Renal cortical epithelial cell (primary cell): ENCODE measurements at regions not wholly inside any gene's neighbourhood (a gene's known extent, or its start where the extent isn't known, plus 50 kb on each side); places are given as distances from the start of the nearest gene placed in this dataset.
A peak's percentile ranks its signal among the peaks of the same experiment; 100 is the strongest.

Source experiments
- DNase-seq: peaks from one replicate; pipeline ENCODE4 v3.0.0-alpha.2; 2011; ENCODE audit warnings: low read depth

GRCh38 chr6:105793130-105793529, 293.0 kb upstream of the PRDM1 start:
- no peak for DNase-seq

GRCh38 chr6:105791583-105792318, 294.4 kb upstream of the PRDM1 start:
- no peak for DNase-seq

GRCh38 chr6:105791179-105791578, 295.0 kb upstream of the PRDM1 start:
- DNase-seq, result no peak

- no peak for DNase-seq
Observed at GRCh38 chr6:105790635-105791034, 295.5 kb upstream of the PRDM1 start.

- no peak for DNase-seq
Observed at GRCh38 chr6:105789935-105790334, 296.2 kb upstream of the PRDM1 start.

- no peak for DNase-seq
Observed at GRCh38 chr6:105787747-105788146, 298.4 kb upstream of the PRDM1 start.

- DNase-seq, result no peak
Observed at GRCh38 chr6:105786890-105787655, 299.1 kb upstream of the PRDM1 start.

- no peak for DNase-seq
Observed at GRCh38 chr6:105786449-105786848, 299.7 kb upstream of the PRDM1 start.

GRCh38 chr6:105785066-105785811, 300.9 kb upstream of the PRDM1 start:
- DNase-seq, result no peak

GRCh38 chr6:105784179-105784578, 302.0 kb upstream of the PRDM1 start:
- no peak for DNase-seq

- no peak for DNase-seq
Observed at GRCh38 chr6:105783333-105783935, 302.7 kb upstream of the PRDM1 start.

GRCh38 chr6:105781915-105782314, 304.2 kb upstream of the PRDM1 start:
- DNase-seq, result no peak

GRCh38 chr6:105781248-105781647, 304.9 kb upstream of the PRDM1 start:
- no peak for DNase-seq

- peak; percentile 45 for DNase-seq
Observed at GRCh38 chr6:105780146-105780860, 305.8 kb upstream of the PRDM1 start.

GRCh38 chr6:105779110-105779509, 307.0 kb upstream of the PRDM1 start:
- no peak for DNase-seq

- DNase-seq, result no peak
Observed at GRCh38 chr6:105775095-105775494, 311.0 kb upstream of the PRDM1 start.

- DNase-seq, result no peak
Observed at GRCh38 chr6:105774247-105774646, 311.9 kb upstream of the PRDM1 start.

- DNase-seq, result peak; percentile 27
Observed at GRCh38 chr6:105771313-105771970, 314.7 kb upstream of the PRDM1 start.

- peak; percentile 76 for DNase-seq
Observed at GRCh38 chr6:105769987-105770386, 316.1 kb upstream of the PRDM1 start.

GRCh38 chr6:105769197-105769596, 316.9 kb upstream of the PRDM1 start:
- DNase-seq, result no peak

GRCh38 chr6:105767541-105767940, 318.6 kb upstream of the PRDM1 start:
- no peak for DNase-seq
